ENCODE measurements at regions not wholly inside any gene's neighbourhood (a gene's known extent, or its start where the extent isn't known, plus 50 kb on each side); places are given as distances from the start of the nearest gene placed in this dataset.

DNA sequence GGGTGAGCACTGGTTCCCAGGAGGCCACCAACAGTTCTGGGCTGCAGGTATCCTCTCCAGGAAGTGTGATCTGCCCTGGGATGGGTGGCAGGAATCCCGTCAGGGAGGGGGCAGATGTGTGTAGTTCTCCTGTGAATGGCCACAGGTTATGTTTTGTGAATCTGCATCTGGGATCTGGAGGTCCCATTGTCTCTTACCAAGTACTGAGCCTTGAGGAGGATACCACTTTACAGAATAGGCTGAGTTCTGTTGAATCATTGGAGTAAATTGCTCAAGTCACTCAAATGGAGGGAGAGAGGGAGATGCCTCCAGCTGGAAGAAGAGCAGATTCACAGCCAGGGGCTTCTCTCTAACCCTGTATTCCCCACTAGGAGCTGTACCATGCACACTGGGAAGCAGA lies 168.2 kb downstream of the ANKRD30B start:
- TF ChIP-seq, protein P1, sequence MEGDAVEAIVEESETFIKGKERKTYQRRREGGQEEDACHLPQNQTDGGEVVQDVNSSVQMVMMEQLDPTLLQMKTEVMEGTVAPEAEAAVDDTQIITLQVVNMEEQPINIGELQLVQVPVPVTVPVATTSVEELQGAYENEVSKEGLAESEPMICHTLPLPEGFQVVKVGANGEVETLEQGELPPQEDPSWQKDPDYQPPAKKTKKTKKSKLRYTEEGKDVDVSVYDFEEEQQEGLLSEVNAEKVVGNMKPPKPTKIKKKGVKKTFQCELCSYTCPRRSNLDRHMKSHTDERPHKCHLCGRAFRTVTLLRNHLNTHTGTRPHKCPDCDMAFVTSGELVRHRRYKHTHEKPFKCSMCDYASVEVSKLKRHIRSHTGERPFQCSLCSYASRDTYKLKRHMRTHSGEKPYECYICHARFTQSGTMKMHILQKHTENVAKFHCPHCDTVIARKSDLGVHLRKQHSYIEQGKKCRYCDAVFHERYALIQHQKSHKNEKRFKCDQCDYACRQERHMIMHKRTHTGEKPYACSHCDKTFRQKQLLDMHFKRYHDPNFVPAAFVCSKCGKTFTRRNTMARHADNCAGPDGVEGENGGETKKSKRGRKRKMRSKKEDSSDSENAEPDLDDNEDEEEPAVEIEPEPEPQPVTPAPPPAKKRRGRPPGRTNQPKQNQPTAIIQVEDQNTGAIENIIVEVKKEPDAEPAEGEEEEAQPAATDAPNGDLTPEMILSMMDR (conservative IDR thresholded peaks at IDR 0.05; ENCODE audit: control insufficient read depth, insufficient read depth, low read depth, low read length) = no peak

DNA sequence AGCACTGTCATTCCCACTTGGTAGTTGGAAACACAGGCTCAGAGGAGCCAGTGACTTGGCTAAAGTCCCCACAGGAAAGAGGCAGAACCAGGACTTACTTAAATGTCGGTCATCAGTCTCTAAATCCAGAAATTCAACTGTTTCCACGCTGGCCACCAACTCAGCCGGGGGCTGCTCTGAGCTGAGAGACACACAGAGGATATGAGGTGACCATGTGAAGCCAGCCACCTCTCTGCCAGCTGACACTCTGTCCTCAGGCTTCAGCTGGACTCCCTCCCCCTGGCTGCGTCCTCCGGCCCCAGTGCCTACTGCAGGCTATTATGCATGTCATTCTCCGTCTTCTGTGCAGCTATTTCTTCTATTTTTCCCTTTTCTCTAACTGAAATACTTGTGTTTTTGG lies 168.9 kb downstream of the ANKRD30B start:
- DNase-seq (ENCODE audit: low read depth) = no peak
- TF ChIP-seq, protein P1 (conservative IDR thresholded peaks at IDR 0.05; ENCODE audit: control insufficient read depth, insufficient read depth, low read depth, low read length) = no peak
- no peak overlapping the region for H3K4me3 ChIP-seq (ENCODE audit: control insufficient read depth, low read depth, low read length)

More for the DNA sequence above, 168.2 kb downstream of the ANKRD30B start:
- no peak overlapping the region for H3K4me3 ChIP-seq (ENCODE audit: control insufficient read depth, low read depth, low read length)
- no peak for DNase-seq (ENCODE audit: low read depth)

DNA sequence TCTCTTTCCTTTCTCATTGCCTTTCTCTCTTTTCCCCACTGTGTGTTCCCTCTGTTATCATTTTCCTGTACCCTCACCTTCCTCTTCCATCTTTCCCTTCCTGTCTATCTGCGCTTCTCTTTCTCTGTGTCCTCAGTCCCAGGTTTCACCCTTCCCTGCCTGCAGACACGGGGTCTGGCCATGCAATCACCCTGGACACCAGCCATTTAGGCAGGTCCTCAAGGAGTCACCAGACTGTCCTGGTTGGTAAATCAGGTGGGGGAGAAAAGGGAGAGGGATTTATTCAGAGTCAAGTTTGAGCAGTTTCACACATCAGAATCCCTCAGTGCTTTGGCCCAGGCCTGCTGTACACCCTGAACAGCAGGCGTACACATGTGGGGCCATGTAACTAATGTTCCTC lies 169.3 kb downstream of the ANKRD30B start:
- H3K4me3 ChIP-seq (ENCODE audit: control insufficient read depth, low read depth, low read length) = no peak overlapping the region
- TF ChIP-seq, protein P1 (conservative IDR thresholded peaks at IDR 0.05; ENCODE audit: control insufficient read depth, insufficient read depth, low read depth, low read length) = no peak
- DNase-seq (ENCODE audit: low read depth) = no peak

DNA sequence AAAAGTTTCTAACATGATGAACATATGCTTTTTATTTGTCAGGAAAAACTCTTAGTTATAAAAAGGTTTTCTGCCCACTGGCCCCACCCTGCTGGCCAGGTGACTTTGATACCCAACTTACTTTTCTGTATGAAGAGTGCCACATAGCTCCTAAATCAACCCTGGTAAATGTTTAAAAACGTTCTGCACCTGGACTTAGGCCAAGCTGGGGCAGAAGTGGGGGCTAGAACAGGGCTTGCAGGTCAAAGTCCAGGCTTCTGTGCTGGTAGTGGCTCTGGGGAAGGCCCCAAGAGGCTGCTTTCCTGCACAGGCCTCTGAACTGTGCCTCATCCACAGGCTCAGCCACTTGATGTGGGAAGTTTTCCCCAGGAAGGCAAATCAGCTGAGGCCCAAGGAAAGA lies 171.7 kb downstream of the ANKRD30B start:
- H3K4me3 ChIP-seq (ENCODE audit: control insufficient read depth, low read depth, low read length) = no peak overlapping the region
- no peak for DNase-seq (ENCODE audit: low read depth)
- TF ChIP-seq, protein P1 (conservative IDR thresholded peaks at IDR 0.05; ENCODE audit: control insufficient read depth, insufficient read depth, low read depth, low read length) = no peak

DNA sequence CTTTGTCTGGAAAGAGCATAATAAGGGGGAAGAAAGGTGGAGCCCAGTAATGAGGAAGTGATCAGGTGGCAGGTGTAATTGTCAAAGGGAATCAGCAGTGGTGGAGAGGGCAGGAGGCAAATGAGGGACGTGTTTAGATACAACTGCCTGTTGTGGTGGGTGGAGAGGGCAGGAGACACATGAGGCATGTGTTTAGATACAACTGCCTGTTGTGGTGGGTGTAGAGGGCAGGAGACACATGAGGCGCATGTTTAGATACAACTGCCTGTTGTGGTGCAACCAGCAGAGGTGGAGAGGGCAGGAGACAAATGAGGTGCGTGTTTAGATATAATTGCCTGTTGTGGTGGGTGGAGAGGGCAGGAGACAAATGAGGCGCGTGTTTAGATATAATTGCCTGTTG lies 173.1 kb downstream of the ANKRD30B start:
- H3K4me3 ChIP-seq (ENCODE audit: control insufficient read depth, low read depth, low read length) = no peak overlapping the region
- TF ChIP-seq, protein P1 (conservative IDR thresholded peaks at IDR 0.05; ENCODE audit: control insufficient read depth, insufficient read depth, low read depth, low read length) = no peak

DNA sequence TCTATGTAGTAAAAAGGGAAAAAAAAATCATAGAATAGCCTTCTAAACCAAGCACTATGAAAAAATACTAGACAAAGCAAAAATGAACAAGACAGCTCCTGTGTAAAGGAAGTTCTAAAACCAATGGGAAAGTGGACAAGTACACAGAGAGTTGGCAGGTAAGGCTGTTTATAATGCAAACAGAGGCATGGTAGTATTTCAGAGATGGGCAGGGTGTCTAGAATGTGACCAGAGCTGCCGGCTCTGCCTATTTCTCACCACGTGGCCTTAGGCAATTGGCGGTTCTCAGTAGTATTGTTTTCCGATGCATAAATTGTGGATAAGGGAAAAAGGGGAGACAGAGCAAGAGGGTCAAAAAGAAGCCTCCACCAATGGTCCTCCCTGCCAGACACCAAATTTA lies 173.6 kb downstream of the ANKRD30B start:
- no peak overlapping the region for H3K4me3 ChIP-seq (ENCODE audit: control insufficient read depth, low read depth, low read length)
- TF ChIP-seq, protein P1 (conservative IDR thresholded peaks at IDR 0.05; ENCODE audit: control insufficient read depth, insufficient read depth, low read depth, low read length) = no peak
- DNase-seq (ENCODE audit: low read depth) = no peak

More for the DNA sequence above, 173.1 kb downstream of the ANKRD30B start:
- no peak for DNase-seq (ENCODE audit: low read depth)

DNA sequence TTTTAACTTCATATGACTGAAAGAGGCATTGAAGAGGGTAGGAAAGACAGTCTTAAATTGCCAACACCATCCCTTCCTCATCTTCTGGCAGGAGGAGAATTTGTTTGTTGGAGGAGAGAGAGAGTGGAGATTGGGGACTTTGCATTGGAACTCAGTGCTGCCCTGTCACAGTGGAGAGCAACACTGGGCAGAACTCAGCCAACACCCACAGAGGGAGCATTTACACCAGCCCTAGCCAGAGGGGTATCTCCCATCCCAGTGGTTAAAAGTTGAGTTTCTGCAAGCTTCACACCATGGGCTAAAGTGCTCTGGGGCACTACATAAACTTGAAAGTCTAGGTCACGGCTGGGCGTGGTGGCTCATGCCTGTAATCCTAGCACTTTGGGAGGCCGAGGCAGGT lies 174.1 kb downstream of the ANKRD30B start:
- no peak overlapping the region for H3K4me3 ChIP-seq (ENCODE audit: control insufficient read depth, low read depth, low read length)
- no peak for DNase-seq (ENCODE audit: low read depth)
- TF ChIP-seq, protein P1 (conservative IDR thresholded peaks at IDR 0.05; ENCODE audit: control insufficient read depth, insufficient read depth, low read depth, low read length) = no peak

Data from fibroblast of mammary gland (primary cell).